D721Med (cell line): ENCODE measurements at regions not wholly inside any gene's neighbourhood (a gene's known extent, or its start where the extent isn't known, plus 50 kb on each side); places are given as distances from the start of the nearest gene placed in this dataset.

Experiments
- DNase-seq: peaks from one replicate; pipeline ENCODE4 v3.0.0; 2011; ENCODE audit warnings: low spot score; ENCODE audit not compliant: insufficient read length
- FAIRE-seq: peaks from 2 replicates; lab custom pipeline; 2011; peaks lifted over from hg19 to GRCh38; lab: Jason Lieb, UNC
- TF ChIP-seq, protein P1 (sequence below): IDR thresholded peaks from 2 replicates; pipeline ENCODE4 v1.5.1; 2012; ENCODE audit warnings: mild to moderate bottlenecking, control low read depth; ENCODE audit not compliant: insufficient read depth; ENCODE audit errors: missing control alignments

GRCh38 chr1:157235307-157235706 is 97.1 kb upstream of the ETV3 start:
- FAIRE-seq (no peak), DNase-seq (no peak)
- TF ChIP-seq, protein P1, sequence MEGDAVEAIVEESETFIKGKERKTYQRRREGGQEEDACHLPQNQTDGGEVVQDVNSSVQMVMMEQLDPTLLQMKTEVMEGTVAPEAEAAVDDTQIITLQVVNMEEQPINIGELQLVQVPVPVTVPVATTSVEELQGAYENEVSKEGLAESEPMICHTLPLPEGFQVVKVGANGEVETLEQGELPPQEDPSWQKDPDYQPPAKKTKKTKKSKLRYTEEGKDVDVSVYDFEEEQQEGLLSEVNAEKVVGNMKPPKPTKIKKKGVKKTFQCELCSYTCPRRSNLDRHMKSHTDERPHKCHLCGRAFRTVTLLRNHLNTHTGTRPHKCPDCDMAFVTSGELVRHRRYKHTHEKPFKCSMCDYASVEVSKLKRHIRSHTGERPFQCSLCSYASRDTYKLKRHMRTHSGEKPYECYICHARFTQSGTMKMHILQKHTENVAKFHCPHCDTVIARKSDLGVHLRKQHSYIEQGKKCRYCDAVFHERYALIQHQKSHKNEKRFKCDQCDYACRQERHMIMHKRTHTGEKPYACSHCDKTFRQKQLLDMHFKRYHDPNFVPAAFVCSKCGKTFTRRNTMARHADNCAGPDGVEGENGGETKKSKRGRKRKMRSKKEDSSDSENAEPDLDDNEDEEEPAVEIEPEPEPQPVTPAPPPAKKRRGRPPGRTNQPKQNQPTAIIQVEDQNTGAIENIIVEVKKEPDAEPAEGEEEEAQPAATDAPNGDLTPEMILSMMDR, result no peak

GRCh38 chr1:157234705-157235273 is 96.6 kb upstream of the ETV3 start:
- DNase-seq (no peak), FAIRE-seq (no peak)
- TF ChIP-seq, protein P1, result no peak

DNA sequence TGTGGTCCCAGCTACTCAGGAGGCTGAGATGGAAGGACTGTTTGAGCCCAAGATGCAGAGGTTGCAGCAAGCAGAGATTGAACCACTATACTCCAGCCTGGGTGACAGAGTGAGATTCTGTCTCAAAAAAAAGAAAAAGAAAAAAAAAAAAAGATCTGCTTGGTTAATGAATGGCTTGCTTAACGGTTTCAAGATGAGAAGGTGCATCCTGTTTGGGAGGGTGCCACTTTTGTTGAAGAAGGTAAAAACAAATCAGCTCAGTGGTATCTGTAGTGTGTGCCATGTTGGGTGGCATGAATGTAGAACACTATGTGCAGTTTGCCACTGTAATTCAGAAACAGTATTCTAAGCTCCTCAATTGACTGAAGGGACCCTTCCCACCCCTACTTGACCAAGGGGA is 94.9 kb upstream of the ETV3 start:
- TF ChIP-seq, protein P1, result no peak
- FAIRE-seq (no peak), DNase-seq (no peak)

GRCh38 chr1:157231846-157232525 is 93.8 kb upstream of the ETV3 start:
- TF ChIP-seq, protein P1, result no peak
- FAIRE-seq, result no peak

DNA sequence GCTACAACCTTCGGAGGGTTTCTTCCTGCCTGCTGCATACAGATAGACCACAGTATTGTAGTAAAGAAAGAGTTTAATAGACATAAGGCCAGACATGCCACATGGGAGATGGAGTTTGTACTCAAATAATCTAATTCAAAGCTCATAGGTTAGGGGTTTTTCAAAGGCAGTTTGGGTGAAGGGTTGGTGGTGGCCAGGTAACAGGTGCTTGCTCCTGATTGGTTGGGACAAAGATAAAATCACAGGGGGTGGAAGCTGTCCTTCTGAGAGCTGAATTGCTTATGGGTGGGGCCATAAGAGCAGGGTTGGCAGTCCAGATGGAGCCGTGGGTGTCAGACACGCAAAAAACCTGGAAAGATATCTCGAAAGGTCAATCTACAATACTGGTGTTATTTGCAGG is 92.3 kb upstream of the ETV3 start:
- no peak for FAIRE-seq
- no peak for DNase-seq
- TF ChIP-seq, protein P1, result no peak

More at GRCh38 chr1:157231846-157232525, 93.8 kb upstream of the ETV3 start:
- no peak for DNase-seq

GRCh38 chr1:157227700-157228099 is 89.5 kb upstream of the ETV3 start:
- DNase-seq (no peak), FAIRE-seq (no peak)
- TF ChIP-seq, protein P1, result no peak

GRCh38 chr1:157226739-157227138 is 88.5 kb upstream of the ETV3 start:
- DNase-seq, result no peak
- TF ChIP-seq, protein P1, result no peak

More at GRCh38 chr1:157226739-157227138, 88.5 kb upstream of the ETV3 start:
- FAIRE-seq, result no peak
